ENCODE measurements at regions not wholly inside any gene's neighbourhood (a gene's known extent, or its start where the extent isn't known, plus 50 kb on each side); places are given as distances from the start of the nearest gene placed in this dataset.

DNA sequence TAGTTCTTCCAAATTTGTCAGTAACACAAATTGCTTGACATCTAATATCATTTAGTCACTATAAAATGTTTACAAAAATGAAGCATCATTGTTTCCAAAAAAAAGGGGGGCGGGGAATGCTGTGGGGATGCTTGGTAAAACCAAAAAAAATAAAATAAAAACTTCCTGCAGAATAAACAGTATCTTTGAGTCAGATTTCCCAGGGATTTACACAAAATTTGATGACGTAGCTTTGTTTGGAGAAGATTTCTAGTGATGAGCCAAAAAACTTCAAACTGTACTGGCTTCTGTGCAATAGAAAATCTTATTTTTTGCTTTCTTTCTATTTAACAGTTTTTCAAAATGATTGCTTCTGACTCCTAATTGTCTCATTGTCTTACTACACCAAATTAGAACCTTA lies 80.0 kb downstream of the MZT1 start:
- TF ChIP-seq, protein P1, sequence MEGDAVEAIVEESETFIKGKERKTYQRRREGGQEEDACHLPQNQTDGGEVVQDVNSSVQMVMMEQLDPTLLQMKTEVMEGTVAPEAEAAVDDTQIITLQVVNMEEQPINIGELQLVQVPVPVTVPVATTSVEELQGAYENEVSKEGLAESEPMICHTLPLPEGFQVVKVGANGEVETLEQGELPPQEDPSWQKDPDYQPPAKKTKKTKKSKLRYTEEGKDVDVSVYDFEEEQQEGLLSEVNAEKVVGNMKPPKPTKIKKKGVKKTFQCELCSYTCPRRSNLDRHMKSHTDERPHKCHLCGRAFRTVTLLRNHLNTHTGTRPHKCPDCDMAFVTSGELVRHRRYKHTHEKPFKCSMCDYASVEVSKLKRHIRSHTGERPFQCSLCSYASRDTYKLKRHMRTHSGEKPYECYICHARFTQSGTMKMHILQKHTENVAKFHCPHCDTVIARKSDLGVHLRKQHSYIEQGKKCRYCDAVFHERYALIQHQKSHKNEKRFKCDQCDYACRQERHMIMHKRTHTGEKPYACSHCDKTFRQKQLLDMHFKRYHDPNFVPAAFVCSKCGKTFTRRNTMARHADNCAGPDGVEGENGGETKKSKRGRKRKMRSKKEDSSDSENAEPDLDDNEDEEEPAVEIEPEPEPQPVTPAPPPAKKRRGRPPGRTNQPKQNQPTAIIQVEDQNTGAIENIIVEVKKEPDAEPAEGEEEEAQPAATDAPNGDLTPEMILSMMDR (IDR thresholded peaks at IDR 0.05) = no peak
- TF ChIP-seq EZH2phosphoT487 (IDR thresholded peaks at IDR 0.05) (no peak), EZH2 (IDR thresholded peaks at IDR 0.05) (no peak)
